ENCODE measurements at regions not wholly inside any gene's neighbourhood (a gene's known extent, or its start where the extent isn't known, plus 50 kb on each side); places are given as distances from the start of the nearest gene placed in this dataset.
"Not testable (repeated sequence)": the region's sequence is repeated elsewhere in the genome, so short reads cannot be mapped to it uniquely, and the experiment has no call there.

DNA sequence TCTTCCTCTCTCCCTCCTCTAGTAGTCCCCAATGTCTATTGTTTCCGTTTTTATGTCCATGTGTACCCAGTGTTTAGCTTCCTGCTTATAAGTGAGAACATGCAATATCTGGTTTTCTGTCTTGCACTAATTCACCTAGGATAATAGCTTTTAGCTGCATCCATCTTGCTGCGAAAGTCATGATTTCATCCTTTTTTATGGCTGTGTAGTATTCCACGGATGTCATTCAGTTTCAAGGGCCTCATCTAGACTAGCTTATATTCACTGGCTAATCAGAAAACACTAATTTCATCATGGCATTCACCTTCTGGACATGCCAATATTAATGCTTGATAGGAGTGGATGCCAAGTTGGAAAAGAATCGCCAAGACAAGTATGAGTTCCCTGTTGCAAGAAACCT is 619.6 kb upstream of the AUTS2 start:
- intact Hi-C loops (cut with DNase I, micrococcal nuclease), result no loop called here
- DNase-seq, result no peak
- ATAC-seq, result no peak

- DNase-seq (no peak), ATAC-seq (no peak)
- intact Hi-C loops (cut with DNase I, micrococcal nuclease), result no loop called here
Measured at GRCh38 chr7:68980011-68980410, 618.3 kb upstream of the AUTS2 start.

- DNase-seq; intact Hi-C loops (cut with DNase I, micrococcal nuclease); ATAC-seq: not testable (repeated sequence)
Measured at GRCh38 chr7:68980432-68980831, 617.8 kb upstream of the AUTS2 start.

- ATAC-seq (no peak), DNase-seq (no peak)
- intact Hi-C loops (cut with DNase I, micrococcal nuclease), result no loop called here
Measured at GRCh38 chr7:68984306-68984705, 614.0 kb upstream of the AUTS2 start.

- intact Hi-C loops (cut with DNase I, micrococcal nuclease), result no loop called here
- no peak for ATAC-seq
Measured at GRCh38 chr7:68994841-68995240, 603.4 kb upstream of the AUTS2 start.

GRCh38 chr7:68998136-68998535 is 600.1 kb upstream of the AUTS2 start:
- no peak for DNase-seq
- intact Hi-C loops (cut with DNase I, micrococcal nuclease), result no loop called here
- ATAC-seq, result no peak

More at GRCh38 chr7:68994841-68995240, 603.4 kb upstream of the AUTS2 start:
- no peak for DNase-seq

GRCh38 chr7:69002416-69002815 is 595.9 kb upstream of the AUTS2 start:
- intact Hi-C loops (cut with DNase I, micrococcal nuclease), result no loop called here
- DNase-seq (no peak), ATAC-seq (no peak)

GRCh38 chr7:69012149-69012548 is 586.1 kb upstream of the AUTS2 start:
- intact Hi-C loops (cut with DNase I, micrococcal nuclease), result no loop called here
- ATAC-seq (no peak), DNase-seq (no peak)

- no peak for DNase-seq
- intact Hi-C loops (cut with DNase I, micrococcal nuclease), result no loop called here
- ATAC-seq, result no peak
Measured at GRCh38 chr7:69017208-69017607, 581.1 kb upstream of the AUTS2 start.

DNA sequence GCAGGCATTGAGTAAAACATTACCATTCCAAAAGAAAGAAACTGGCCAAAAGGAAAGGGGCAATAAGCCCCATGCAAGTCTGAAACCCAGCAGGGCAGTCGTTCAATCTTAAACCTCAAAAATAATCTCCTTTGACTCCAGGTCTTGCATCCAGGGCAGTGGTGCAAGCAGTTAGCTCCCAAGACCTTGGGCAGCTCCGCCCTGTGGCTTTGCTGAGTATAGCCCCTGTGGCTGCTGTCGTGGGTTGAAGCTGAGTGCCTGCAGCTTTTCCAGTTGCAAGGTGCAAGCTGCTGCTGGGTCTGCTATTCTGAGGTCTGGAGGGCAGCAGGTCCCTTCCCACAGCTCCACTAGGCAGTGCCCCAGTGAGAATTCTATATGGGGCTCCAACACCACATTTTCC is 580.1 kb upstream of the AUTS2 start:
- intact Hi-C loops (cut with DNase I, micrococcal nuclease), result no loop called here
- ATAC-seq, result no peak
- no peak for DNase-seq

GRCh38 chr7:69019437-69019836 is 578.8 kb upstream of the AUTS2 start:
- no peak for ATAC-seq
- intact Hi-C loops (cut with DNase I, micrococcal nuclease), result no loop called here
- no peak for DNase-seq

GRCh38 chr7:69020536-69020935 is 577.7 kb upstream of the AUTS2 start:
- intact Hi-C loops (cut with DNase I, micrococcal nuclease), result no loop called here
- ATAC-seq, result no peak
- no peak for DNase-seq

DNA sequence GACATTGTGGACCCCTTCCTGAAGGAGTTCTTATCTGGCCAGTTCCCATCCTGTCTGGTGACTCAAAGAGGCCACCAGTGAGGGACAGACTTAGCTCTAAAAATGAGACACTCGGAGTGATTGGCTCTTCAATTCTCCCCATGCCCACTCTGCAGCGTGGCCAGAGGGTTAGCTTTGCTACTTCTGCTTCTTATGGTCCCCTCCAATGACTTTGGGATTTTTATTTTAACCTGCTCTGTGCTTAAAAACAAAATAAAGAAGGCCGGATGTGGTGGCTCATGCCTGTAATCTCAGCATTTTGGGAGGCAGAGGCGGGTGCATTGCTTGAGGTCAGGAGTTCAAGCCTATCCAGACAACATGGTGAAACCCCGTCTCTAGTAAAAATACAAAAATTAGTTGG is 573.0 kb upstream of the AUTS2 start:
- ATAC-seq (no peak), DNase-seq (no peak)
- intact Hi-C loops (cut with DNase I, micrococcal nuclease), result no loop called here

DNA sequence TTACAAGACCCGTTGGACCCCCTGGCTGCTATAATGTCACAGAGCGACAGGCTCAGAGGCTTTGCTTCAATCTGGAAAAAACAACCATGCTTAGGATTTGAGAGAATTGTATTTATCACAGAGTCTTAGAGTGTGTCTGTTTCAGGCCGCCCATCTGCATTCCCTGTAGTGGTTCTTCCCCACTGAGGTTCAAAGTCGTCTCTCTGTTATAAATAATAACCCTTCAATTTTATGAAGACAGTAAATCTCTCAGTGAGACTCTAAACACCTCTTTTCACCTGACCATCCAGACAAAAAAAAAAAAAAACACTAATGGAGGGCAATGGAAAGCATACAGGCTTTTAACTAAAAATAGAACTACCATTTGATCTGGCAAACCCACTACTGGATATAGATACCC is 565.4 kb upstream of the AUTS2 start:
- no peak for ATAC-seq
- intact Hi-C loops (cut with DNase I, micrococcal nuclease), result no loop called here

GRCh38 chr7:69035826-69036225 is 562.4 kb upstream of the AUTS2 start:
- intact Hi-C loops (cut with DNase I, micrococcal nuclease), result no loop called here
- no peak for ATAC-seq
- no peak for DNase-seq

More for the DNA sequence above, 565.4 kb upstream of the AUTS2 start:
- DNase-seq, result no peak

DNA sequence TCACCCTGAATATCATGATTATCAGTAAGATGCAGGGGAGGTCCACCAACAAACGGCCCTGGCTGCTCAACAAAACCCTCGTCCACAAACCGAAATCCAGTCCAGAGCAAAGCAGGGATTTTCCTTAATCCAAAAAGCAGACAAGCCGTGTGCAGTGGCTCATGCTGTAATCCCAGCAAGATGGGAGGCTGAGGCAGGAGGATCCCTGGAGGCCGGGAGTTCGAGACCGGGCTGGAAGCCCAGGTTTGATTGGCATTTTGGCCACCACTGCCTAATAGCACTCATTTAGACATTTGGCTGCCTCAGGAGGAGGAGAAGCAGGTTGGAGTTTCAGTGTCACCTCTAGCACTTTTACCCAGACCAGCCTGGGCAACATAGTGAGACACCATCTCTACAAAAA is 562.0 kb upstream of the AUTS2 start:
- ATAC-seq, result no peak
- intact Hi-C loops (cut with DNase I, micrococcal nuclease), result no loop called here
- no peak for DNase-seq

DNA sequence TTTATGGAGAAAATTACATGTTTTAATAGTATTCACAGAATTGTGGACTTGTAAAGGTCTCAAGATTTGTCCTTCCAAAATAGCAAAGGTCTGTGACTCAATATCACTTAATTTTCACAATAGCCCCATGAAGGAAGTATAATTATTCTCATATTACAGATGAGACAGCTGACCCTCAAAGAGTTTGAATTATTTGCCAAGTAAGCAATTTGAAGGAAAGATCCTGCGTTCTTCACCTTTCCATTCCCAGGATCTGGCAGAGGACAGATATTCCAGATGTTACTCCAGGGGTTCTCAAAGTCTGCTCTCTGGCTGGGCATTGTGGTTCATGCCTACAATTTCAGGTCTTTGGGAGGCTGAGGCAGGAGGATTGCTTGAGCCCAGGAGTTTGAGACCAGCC is 559.4 kb upstream of the AUTS2 start:
- ATAC-seq (no peak), DNase-seq (no peak)
- intact Hi-C loops (cut with DNase I, micrococcal nuclease), result no loop called here

DNA sequence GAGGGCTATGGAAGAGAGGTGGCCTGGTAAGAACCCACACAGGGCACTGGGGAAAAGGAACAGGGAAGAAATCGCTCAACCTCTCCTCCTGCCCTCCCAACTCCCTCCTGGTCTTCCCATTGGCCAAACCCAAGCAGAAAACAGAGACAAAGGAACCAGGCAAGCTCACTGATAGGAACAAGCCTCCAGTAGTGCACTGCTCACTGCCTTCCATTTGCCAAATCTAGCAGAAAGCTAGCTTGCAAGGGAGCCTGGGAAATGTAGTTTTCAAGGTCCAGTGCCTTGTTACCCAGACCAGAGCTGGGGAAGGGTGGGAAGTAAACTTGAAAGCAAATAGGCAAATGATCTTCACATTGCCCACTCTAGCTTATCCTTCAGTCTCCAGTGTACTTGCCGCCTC is 556.1 kb upstream of the AUTS2 start:
- ATAC-seq, result no peak
- DNase-seq, result no peak
- intact Hi-C loops (cut with DNase I, micrococcal nuclease), result no loop called here

DNA sequence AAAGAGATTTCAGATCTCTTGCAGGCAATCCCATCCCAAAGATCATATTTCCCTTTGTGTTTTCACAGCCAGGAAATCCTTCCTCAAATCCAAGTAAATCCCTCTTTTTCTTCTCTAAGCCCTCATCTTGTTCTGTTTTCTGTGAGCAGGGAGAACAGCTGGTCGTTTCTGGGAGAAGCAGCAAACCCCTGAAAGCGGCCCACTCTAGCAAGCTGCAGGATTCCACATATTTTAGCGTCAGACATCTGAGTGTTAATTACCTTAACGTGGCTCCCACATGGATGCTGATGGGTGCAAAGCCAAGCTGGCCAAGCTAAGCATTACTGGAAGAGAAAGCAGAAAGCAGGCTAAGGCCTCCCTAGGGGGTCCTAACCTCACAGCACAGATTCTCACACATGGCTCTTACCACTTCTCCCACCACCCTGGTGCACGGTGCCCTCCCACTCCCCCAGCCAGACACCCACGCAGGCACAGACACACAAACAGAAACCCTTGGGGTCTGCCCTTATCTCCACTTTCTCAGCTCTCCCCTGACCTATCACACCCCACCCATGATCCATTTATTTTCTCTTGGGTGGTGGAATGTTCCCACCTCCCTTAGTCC is 551.0 kb upstream of the AUTS2 start:
- DNase-seq (no peak), ATAC-seq (no peak)
- intact Hi-C loops (cut with DNase I, micrococcal nuclease), result no loop called here

- intact Hi-C loops (cut with DNase I, micrococcal nuclease), result no loop called here
- ATAC-seq (no peak), DNase-seq (no peak)
Measured at GRCh38 chr7:69049326-69049725, 548.9 kb upstream of the AUTS2 start.

DNA sequence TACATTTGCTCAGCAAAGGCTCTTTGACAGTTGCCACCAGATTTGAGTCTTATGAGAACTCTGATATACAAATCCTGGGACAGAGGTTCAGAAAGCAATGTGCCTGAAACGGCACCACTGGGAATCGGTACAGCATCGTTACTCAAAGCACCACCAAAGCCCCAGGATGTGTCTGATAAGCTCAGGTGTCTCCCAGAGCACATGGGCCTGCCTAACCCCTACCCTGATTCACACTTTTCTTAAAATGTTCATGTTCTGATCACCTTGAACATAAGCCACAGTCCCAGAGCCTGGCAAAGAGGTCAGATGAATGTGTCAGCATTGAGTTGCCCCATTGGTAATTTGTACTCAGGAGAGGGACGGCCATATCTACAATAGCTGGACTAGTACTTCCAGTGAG is 545.8 kb upstream of the AUTS2 start:
- no peak for ATAC-seq
- DNase-seq, result no peak
- intact Hi-C loops (cut with DNase I, micrococcal nuclease), result no loop called here

DNA sequence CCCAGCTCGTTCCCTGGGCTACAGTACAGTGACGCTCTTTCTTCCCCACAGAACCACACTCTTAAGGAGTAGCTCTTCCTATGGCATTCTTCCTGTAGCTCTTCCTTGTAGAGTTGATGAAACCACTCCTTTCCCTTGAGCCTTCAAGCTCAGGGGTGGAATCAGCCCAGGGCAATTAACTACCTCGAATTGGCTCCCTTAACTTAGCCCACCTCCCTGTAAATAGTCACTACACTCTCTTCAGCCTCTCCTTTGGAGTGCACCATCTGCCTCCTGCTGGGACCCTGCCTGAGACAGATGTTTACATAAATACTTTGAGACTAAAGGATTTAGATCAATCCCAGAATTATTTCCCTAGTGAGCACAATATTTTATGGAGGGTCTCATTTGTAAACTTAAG is 537.8 kb upstream of the AUTS2 start:
- DNase-seq, result no peak
- ATAC-seq, result no peak
- intact Hi-C loops (cut with DNase I, micrococcal nuclease), result no loop called here
